ENCODE measurements at regions not wholly inside any gene's neighbourhood (a gene's known extent, or its start where the extent isn't known, plus 50 kb on each side); places are given as distances from the start of the nearest gene placed in this dataset.

DNA sequence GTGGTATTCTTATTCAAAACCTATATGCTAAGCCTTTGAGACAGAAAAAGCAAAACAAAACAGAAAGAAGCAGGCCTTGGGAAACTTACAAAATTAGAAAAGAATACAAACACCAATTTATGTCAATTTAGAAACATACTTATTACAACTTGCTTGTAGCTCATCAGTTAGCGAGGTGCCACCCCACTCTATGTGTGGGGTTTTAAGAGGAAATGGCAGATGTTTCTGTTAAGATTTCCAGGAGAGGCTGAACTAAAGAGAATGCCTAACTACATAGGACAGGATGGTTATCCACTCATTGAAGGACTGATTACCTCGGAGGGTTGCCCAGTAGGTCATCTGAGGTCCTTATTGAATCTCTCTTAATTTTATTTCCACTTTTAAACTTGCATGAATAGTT is 302.0 kb downstream of the ETS1 start:
- no peaks in the 10 kb centered on the region for H3K9me3 ChIP-seq (ENCODE audit: control insufficient read depth in 2 of 2, insufficient read depth in 1 of 2, low read depth in 1 of 2, low read length in 1 of 2)
- H3K27ac ChIP-seq (ENCODE audit: low read depth in 2 of 2, low read length in 1 of 2) = no peak overlapping the region
- H3K4me3 ChIP-seq (ENCODE audit: low read depth in 1 of 2, low read length in 2 of 2) = no peak overlapping the region
- no peaks in the 10 kb centered on the region for H3K27me3 ChIP-seq (ENCODE audit: control insufficient read depth in 1 of 2, insufficient read depth in 2 of 2, low read length in 2 of 2)
- no peaks in the 10 kb centered on the region for H3K36me3 ChIP-seq (ENCODE audit: control insufficient read depth in 2 of 2, insufficient read depth in 2 of 2, low read length in 1 of 2)
- 77 to 82% methylated on average over 2 of the region's 2 CpGs for WGBS, 2 donors
- H3K4me1 ChIP-seq (ENCODE audit: control insufficient read depth in 2 of 2, insufficient read depth in 2 of 2, low read length in 1 of 2) = no peaks in the 10 kb centered on the region

GRCh38 chr11:128284634-128285033 is 302.7 kb downstream of the ETS1 start:
- Histone ChIP-seq H3K27ac (ENCODE audit: low read depth in 2 of 2, low read length in 1 of 2) (no peak overlapping the region), H3K36me3 (ENCODE audit: control insufficient read depth in 2 of 2, insufficient read depth in 2 of 2, low read length in 1 of 2) (no peaks in the 10 kb centered on the region), H3K9me3 (ENCODE audit: control insufficient read depth in 2 of 2, insufficient read depth in 1 of 2, low read depth in 1 of 2, low read length in 1 of 2) (no peaks in the 10 kb centered on the region), H3K27me3 (ENCODE audit: control insufficient read depth in 1 of 2, insufficient read depth in 2 of 2, low read length in 2 of 2) (no peaks in the 10 kb centered on the region), H3K4me3 (ENCODE audit: low read depth in 1 of 2, low read length in 2 of 2) (no peak overlapping the region), H3K4me1 (ENCODE audit: control insufficient read depth in 2 of 2, insufficient read depth in 2 of 2, low read length in 1 of 2) (no peaks in the 10 kb centered on the region)
- 82 to 84% methylated on average over 4 of the region's 4 CpGs for WGBS, 2 donors

GRCh38 chr11:128283451-128283850 is 303.9 kb downstream of the ETS1 start:
- Histone ChIP-seq H3K9me3 (ENCODE audit: control insufficient read depth in 2 of 2, insufficient read depth in 1 of 2, low read depth in 1 of 2, low read length in 1 of 2) (no peaks in the 10 kb centered on the region), H3K4me1 (ENCODE audit: control insufficient read depth in 2 of 2, insufficient read depth in 2 of 2, low read length in 1 of 2) (no peaks in the 10 kb centered on the region), H3K36me3 (ENCODE audit: control insufficient read depth in 2 of 2, insufficient read depth in 2 of 2, low read length in 1 of 2) (no peaks in the 10 kb centered on the region), H3K27ac (ENCODE audit: low read depth in 2 of 2, low read length in 1 of 2) (no peak overlapping the region), H3K27me3 (ENCODE audit: control insufficient read depth in 1 of 2, insufficient read depth in 2 of 2, low read length in 2 of 2) (no peaks in the 10 kb centered on the region), H3K4me3 (ENCODE audit: low read depth in 1 of 2, low read length in 2 of 2) (no peak overlapping the region)
- WGBS, 2 donors = 66 to 73% methylated on average over 1 of the region's 1 CpG

DNA sequence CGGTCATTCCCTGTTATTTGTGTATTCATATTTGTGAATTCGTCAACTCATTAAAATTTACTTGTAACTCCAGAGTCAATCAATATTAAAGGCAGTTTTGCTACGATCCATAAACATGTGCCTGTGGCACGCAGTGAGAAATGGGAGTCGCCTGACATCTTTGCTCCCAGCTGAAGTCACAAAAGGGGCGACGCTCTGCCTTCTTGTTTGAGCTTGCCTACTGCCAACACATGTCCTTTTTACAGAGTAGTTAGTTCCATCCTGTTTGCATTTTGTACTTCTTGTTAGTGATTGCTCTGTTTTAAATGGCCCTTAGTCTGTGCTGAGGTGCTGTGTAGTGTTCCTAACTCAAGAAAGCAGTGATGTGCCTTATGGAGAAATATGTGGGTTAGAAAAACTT is 305.3 kb downstream of the ETS1 start:
- no peaks in the 10 kb centered on the region for H3K27me3 ChIP-seq (ENCODE audit: control insufficient read depth in 1 of 2, insufficient read depth in 2 of 2, low read length in 2 of 2)
- H3K9me3 ChIP-seq (ENCODE audit: control insufficient read depth in 2 of 2, insufficient read depth in 1 of 2, low read depth in 1 of 2, low read length in 1 of 2) = no peaks in the 10 kb centered on the region
- H3K27ac ChIP-seq (ENCODE audit: low read depth in 2 of 2, low read length in 1 of 2) = no peak overlapping the region
- no peak overlapping the region for H3K4me3 ChIP-seq (ENCODE audit: low read depth in 1 of 2, low read length in 2 of 2)
- H3K4me1 ChIP-seq (ENCODE audit: control insufficient read depth in 2 of 2, insufficient read depth in 2 of 2, low read length in 1 of 2) = no peaks in the 10 kb centered on the region
- WGBS, 2 donors = 66 to 74% methylated on average over 7 of the region's 7 CpGs
- no peaks in the 10 kb centered on the region for H3K36me3 ChIP-seq (ENCODE audit: control insufficient read depth in 2 of 2, insufficient read depth in 2 of 2, low read length in 1 of 2)

- Histone ChIP-seq H3K4me1 (ENCODE audit: control insufficient read depth in 2 of 2, insufficient read depth in 2 of 2, low read length in 1 of 2) (no peaks in the 10 kb centered on the region), H3K36me3 (ENCODE audit: control insufficient read depth in 2 of 2, insufficient read depth in 2 of 2, low read length in 1 of 2) (no peaks in the 10 kb centered on the region), H3K27me3 (ENCODE audit: control insufficient read depth in 1 of 2, insufficient read depth in 2 of 2, low read length in 2 of 2) (no peaks in the 10 kb centered on the region), H3K4me3 (ENCODE audit: low read depth in 1 of 2, low read length in 2 of 2) (no peak overlapping the region), H3K9me3 (ENCODE audit: control insufficient read depth in 2 of 2, insufficient read depth in 1 of 2, low read depth in 1 of 2, low read length in 1 of 2) (no peaks in the 10 kb centered on the region), H3K27ac (ENCODE audit: low read depth in 2 of 2, low read length in 1 of 2) (no peak overlapping the region)
- 55 to 56% methylated on average over 1 of the region's 1 CpG for WGBS, 2 donors
Measured at GRCh38 chr11:128279866-128280265, 307.5 kb downstream of the ETS1 start.

- H3K27me3 ChIP-seq (ENCODE audit: control insufficient read depth in 1 of 2, insufficient read depth in 2 of 2, low read length in 2 of 2) = no peaks in the 10 kb centered on the region
Measured at GRCh38 chr11:128273736-128274135, 313.6 kb downstream of the ETS1 start.

GRCh38 chr11:128271401-128271800 is 316.0 kb downstream of the ETS1 start:
- no peak overlapping the region for H3K4me3 ChIP-seq (ENCODE audit: low read depth in 1 of 2, low read length in 2 of 2)
- no peaks in the 10 kb centered on the region for H3K27me3 ChIP-seq (ENCODE audit: control insufficient read depth in 1 of 2, insufficient read depth in 2 of 2, low read length in 2 of 2)
- H3K27ac ChIP-seq (ENCODE audit: low read depth in 2 of 2, low read length in 1 of 2) = no peak overlapping the region
- no peaks in the 10 kb centered on the region for H3K9me3 ChIP-seq (ENCODE audit: control insufficient read depth in 2 of 2, insufficient read depth in 1 of 2, low read depth in 1 of 2, low read length in 1 of 2)
- WGBS, 2 donors = 54 to 75% methylated on average over 1 of the region's 1 CpG
- no peaks in the 10 kb centered on the region for H3K36me3 ChIP-seq (ENCODE audit: control insufficient read depth in 2 of 2, insufficient read depth in 2 of 2, low read length in 1 of 2)
- no peaks in the 10 kb centered on the region for H3K4me1 ChIP-seq (ENCODE audit: control insufficient read depth in 2 of 2, insufficient read depth in 2 of 2, low read length in 1 of 2)

More at GRCh38 chr11:128273736-128274135, 313.6 kb downstream of the ETS1 start:
- Histone ChIP-seq H3K4me1 (ENCODE audit: control insufficient read depth in 2 of 2, insufficient read depth in 2 of 2, low read length in 1 of 2) (no peaks in the 10 kb centered on the region), H3K4me3 (ENCODE audit: low read depth in 1 of 2, low read length in 2 of 2) (no peak overlapping the region), H3K9me3 (ENCODE audit: control insufficient read depth in 2 of 2, insufficient read depth in 1 of 2, low read depth in 1 of 2, low read length in 1 of 2) (no peaks in the 10 kb centered on the region), H3K27ac (ENCODE audit: low read depth in 2 of 2, low read length in 1 of 2) (no peak overlapping the region), H3K36me3 (ENCODE audit: control insufficient read depth in 2 of 2, insufficient read depth in 2 of 2, low read length in 1 of 2) (no peaks in the 10 kb centered on the region)
- 81 to 93% methylated on average over 2 of the region's 2 CpGs for WGBS, 2 donors

- H3K4me1 ChIP-seq (ENCODE audit: control insufficient read depth in 2 of 2, insufficient read depth in 2 of 2, low read length in 1 of 2) = no peaks in the 10 kb centered on the region
- H3K27ac ChIP-seq (ENCODE audit: low read depth in 2 of 2, low read length in 1 of 2) = no peak overlapping the region
- H3K27me3 ChIP-seq (ENCODE audit: control insufficient read depth in 1 of 2, insufficient read depth in 2 of 2, low read length in 2 of 2) = no peaks in the 10 kb centered on the region
- H3K4me3 ChIP-seq (ENCODE audit: low read depth in 1 of 2, low read length in 2 of 2) = no peak overlapping the region
- no peaks in the 10 kb centered on the region for H3K36me3 ChIP-seq (ENCODE audit: control insufficient read depth in 2 of 2, insufficient read depth in 2 of 2, low read length in 1 of 2)
- no peaks in the 10 kb centered on the region for H3K9me3 ChIP-seq (ENCODE audit: control insufficient read depth in 2 of 2, insufficient read depth in 1 of 2, low read depth in 1 of 2, low read length in 1 of 2)
- WGBS, 2 donors = 81 to 93% methylated on average over 1 of the region's 1 CpG
Measured at GRCh38 chr11:128269466-128269865, 317.9 kb downstream of the ETS1 start.

- WGBS, 2 donors = 89 to 95% methylated on average over 2 of the region's 2 CpGs
- no peaks in the 10 kb centered on the region for H3K27me3 ChIP-seq (ENCODE audit: control insufficient read depth in 1 of 2, insufficient read depth in 2 of 2, low read length in 2 of 2)
- no peak overlapping the region for H3K27ac ChIP-seq (ENCODE audit: low read depth in 2 of 2, low read length in 1 of 2)
- no peak overlapping the region for H3K4me3 ChIP-seq (ENCODE audit: low read depth in 1 of 2, low read length in 2 of 2)
- no peaks in the 10 kb centered on the region for H3K36me3 ChIP-seq (ENCODE audit: control insufficient read depth in 2 of 2, insufficient read depth in 2 of 2, low read length in 1 of 2)
- H3K4me1 ChIP-seq (ENCODE audit: control insufficient read depth in 2 of 2, insufficient read depth in 2 of 2, low read length in 1 of 2) = no peaks in the 10 kb centered on the region
- H3K9me3 ChIP-seq (ENCODE audit: control insufficient read depth in 2 of 2, insufficient read depth in 1 of 2, low read depth in 1 of 2, low read length in 1 of 2) = no peaks in the 10 kb centered on the region
Measured at GRCh38 chr11:128266893-128267292, 320.5 kb downstream of the ETS1 start.

GRCh38 chr11:128262463-128263345 is 324.7 kb downstream of the ETS1 start:
- no peak overlapping the region for H3K4me3 ChIP-seq (ENCODE audit: low read depth in 1 of 2, low read length in 2 of 2)
- no peaks in the 10 kb centered on the region for H3K4me1 ChIP-seq (ENCODE audit: control insufficient read depth in 2 of 2, insufficient read depth in 2 of 2, low read length in 1 of 2)
- no peaks in the 10 kb centered on the region for H3K9me3 ChIP-seq (ENCODE audit: control insufficient read depth in 2 of 2, insufficient read depth in 1 of 2, low read depth in 1 of 2, low read length in 1 of 2)
- H3K36me3 ChIP-seq (ENCODE audit: control insufficient read depth in 2 of 2, insufficient read depth in 2 of 2, low read length in 1 of 2) = no peaks in the 10 kb centered on the region
- 82 to 85% methylated on average over 12 of the region's 12 CpGs for WGBS, 2 donors
- H3K27ac ChIP-seq (ENCODE audit: low read depth in 2 of 2, low read length in 1 of 2) = no peak overlapping the region
- H3K27me3 ChIP-seq (ENCODE audit: control insufficient read depth in 1 of 2, insufficient read depth in 2 of 2, low read length in 2 of 2) = no peaks in the 10 kb centered on the region

Data from esophagus (tissue), 2 donors.